GM12864 (cell line): ENCODE measurements at regions not wholly inside any gene's neighbourhood (a gene's known extent, or its start where the extent isn't known, plus 50 kb on each side); places are given as distances from the start of the nearest gene placed in this dataset.

Experiments used
- DNase-seq: peaks from one replicate; pipeline ENCODE4 v3.0.0-alpha.2; 2011; ENCODE audit warnings: low read depth
- H3K4me3 ChIP-seq: 2 replicates; pipeline ENCODE4 v1.5.1; 2011; ENCODE audit warnings: mild to moderate bottlenecking, low read depth, low read length, control low read depth
- CTCF ChIP-seq: IDR thresholded peaks from 2 replicates; pipeline ENCODE4 v1.5.1; 2011; ENCODE audit warnings: low read depth, mild to moderate bottlenecking, moderate library complexity, low read length, control low read depth, inconsistent platforms; ENCODE audit errors: missing control alignments

DNA sequence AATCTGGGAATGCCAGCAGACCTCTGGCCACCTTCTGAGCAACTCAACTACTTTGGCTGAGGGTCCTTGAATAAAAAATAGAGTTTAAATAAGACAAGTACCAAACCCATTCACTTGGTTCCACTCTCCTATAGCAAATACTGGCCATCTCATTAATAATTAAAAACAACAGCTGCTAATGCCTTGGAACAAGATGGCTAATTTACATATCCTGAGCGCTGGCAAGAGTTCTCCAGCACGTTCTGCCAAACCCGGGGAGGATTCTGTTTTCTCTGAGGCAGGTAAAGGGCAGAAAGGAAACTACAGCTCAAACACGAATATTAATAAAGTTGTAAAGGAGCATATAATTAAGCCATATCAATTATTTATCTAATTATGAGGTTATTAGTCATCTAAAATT, 1123.7 kb downstream of the TDRD15 start:
- H3K4me3 ChIP-seq = no peak overlapping the region
- no peak for TF ChIP-seq CTCF
- no peak for DNase-seq

DNA sequence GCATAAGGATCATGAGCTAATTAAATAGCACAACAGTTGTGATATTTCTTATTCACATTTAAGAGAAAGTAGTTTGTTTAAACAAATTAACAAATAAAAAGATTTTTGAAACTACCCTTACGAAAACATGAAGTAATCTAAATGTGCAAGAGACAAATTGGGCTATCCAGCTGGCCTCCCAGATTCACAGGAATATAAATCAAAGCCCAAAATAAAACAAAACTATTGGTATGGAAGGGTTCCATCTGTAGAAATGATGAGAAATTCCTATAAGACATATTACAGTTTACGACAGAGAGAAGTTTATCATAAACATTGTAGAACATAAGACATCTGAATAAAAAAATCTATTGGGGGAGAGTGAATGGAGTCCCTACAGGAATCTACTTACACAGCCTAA, 1125.1 kb downstream of the TDRD15 start:
- no peak for TF ChIP-seq CTCF
- no peak for DNase-seq
- H3K4me3 ChIP-seq = no peak overlapping the region

- TF ChIP-seq CTCF = no peak
- no peak for DNase-seq
- H3K4me3 ChIP-seq = no peak overlapping the region
These were observed 1129.4 kb downstream of the TDRD15 start for GRCh38 chr2:22253171-22253570.

DNA sequence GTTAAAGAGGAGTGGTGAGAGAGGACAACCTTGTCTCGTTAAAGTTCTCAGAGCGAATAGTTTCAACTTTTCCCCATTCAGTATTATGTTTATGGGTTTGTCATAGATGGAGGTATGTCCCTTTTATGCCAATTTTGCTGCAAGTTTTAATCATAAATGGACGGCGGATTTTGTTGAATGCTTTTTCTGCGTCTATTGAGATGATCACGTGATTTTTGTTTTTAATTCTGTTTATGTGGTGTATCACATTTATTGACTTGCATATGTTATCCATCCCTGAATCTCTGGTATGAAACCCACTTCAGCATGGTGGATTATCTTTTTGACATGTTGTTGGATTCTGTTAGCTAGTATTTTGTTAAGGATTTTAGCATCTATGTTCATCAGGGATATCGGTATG, 1123.8 kb upstream of the KLHL29 start:
- no peak overlapping the region for H3K4me3 ChIP-seq
- no peak for TF ChIP-seq CTCF
- no peak for DNase-seq

- H3K4me3 ChIP-seq = no peak overlapping the region
- TF ChIP-seq CTCF = no peak
- DNase-seq = no peak
These were observed 1114.6 kb upstream of the KLHL29 start for GRCh38 chr2:22270341-22270740.

- no peak overlapping the region for H3K4me3 ChIP-seq
- no peak for DNase-seq
- no peak for TF ChIP-seq CTCF
These were observed 1111.1 kb upstream of the KLHL29 start for GRCh38 chr2:22273853-22274252.

- no peak for DNase-seq
- no peak for TF ChIP-seq CTCF
- H3K4me3 ChIP-seq = no peak overlapping the region
These were observed 1110.3 kb upstream of the KLHL29 start for GRCh38 chr2:22274661-22275060.
